Stimulated activated effector memory CD8-positive, alpha-beta T cell treated with anti-CD3 and anti-CD28 coated beads, Interleukin-12 subunit alpha, Interleukin-12 subunit beta, amount 100 ng/mL, for 72 hours (primary cell): ENCODE measurements at regions not wholly inside any gene's neighbourhood (a gene's known extent, or its start where the extent isn't known, plus 50 kb on each side); places are given as distances from the start of the nearest gene placed in this dataset.
A peak's percentile ranks its signal among the peaks of the same experiment; 100 is the strongest.
"Not testable (repeated sequence)": the region's sequence is repeated elsewhere in the genome, so short reads cannot be mapped to it uniquely, and the experiment has no call there.

ENCODE experiments used
- ATAC-seq: fragments of 150-1000 bp; cut with Tn5 transposase; 2 replicates; pipeline ENCODE4 v1.10.0; 2021
- DNase-seq, 2 donors: peaks; one replicate each; pipeline ENCODE4 v3.0.0; 2021 to 2022; ENCODE audit warnings: low spot score in 2 of 2
- H3K27ac Mint-ChIP-seq: one replicate; pipeline ENCODE4 v1.8.0; 2022; ENCODE audit warnings: mild to moderate bottlenecking, mixed read lengths
- H3K36me3 Mint-ChIP-seq: one replicate; pipeline ENCODE4 v1.8.0; 2022; ENCODE audit warnings: mild to moderate bottlenecking, mixed read lengths
- H3K4me1 Mint-ChIP-seq: one replicate; pipeline ENCODE4 v1.8.0; 2022; ENCODE audit warnings: mixed read lengths
- H3K4me3 Mint-ChIP-seq: one replicate; pipeline ENCODE4 v1.8.0; 2022; ENCODE audit warnings: mild to moderate bottlenecking, mixed read lengths
- H3K9me3 Mint-ChIP-seq: one replicate; pipeline ENCODE4 v1.8.0; 2022; ENCODE audit warnings: mixed read lengths

GRCh38 chr14:106287506-106287905, 761.1 kb downstream of the TMEM121 start:
- H3K36me3 Mint-ChIP-seq = no peaks in the 10 kb centered on the region

GRCh38 chr14:106291626-106292025, 765.2 kb downstream of the TMEM121 start:
- DNase-seq (no peak), ATAC-seq (no peak)
- Mint-ChIP-seq H3K4me3 (no peak overlapping the region), H3K4me1 (no peaks in the 10 kb centered on the region), H3K9me3 (no peaks in the 10 kb centered on the region), H3K36me3 (no peaks in the 10 kb centered on the region), H3K27ac (no peak overlapping the region)

More at GRCh38 chr14:106287506-106287905, 761.1 kb downstream of the TMEM121 start:
- H3K4me1 Mint-ChIP-seq = no peaks in the 10 kb centered on the region
- H3K4me3 Mint-ChIP-seq = no peak overlapping the region
- H3K9me3 Mint-ChIP-seq = no peaks in the 10 kb centered on the region
- no peak overlapping the region for H3K27ac Mint-ChIP-seq
- no peak for DNase-seq
- ATAC-seq = no peak

GRCh38 chr14:106294324-106294723, 767.9 kb downstream of the TMEM121 start:
- Mint-ChIP-seq H3K4me1 (no peaks in the 10 kb centered on the region), H3K36me3 (no peaks in the 10 kb centered on the region), H3K4me3 (no peak overlapping the region), H3K27ac (no peak overlapping the region), H3K9me3 (no peaks in the 10 kb centered on the region)
- DNase-seq (no peak), ATAC-seq (peak; percentile 39)

GRCh38 chr14:106300951-106301510, 774.6 kb downstream of the TMEM121 start:
- not testable (repeated sequence) for H3K4me3 Mint-ChIP-seq, DNase-seq, H3K9me3 Mint-ChIP-seq, H3K36me3 Mint-ChIP-seq, H3K4me1 Mint-ChIP-seq
- peak; percentile 34 for ATAC-seq
- peak overlapping the region; percentile 43 for H3K27ac Mint-ChIP-seq

GRCh38 chr14:106301609-106302008, 775.2 kb downstream of the TMEM121 start:
- not testable (repeated sequence) for DNase-seq

GRCh38 chr14:106302661-106303060, 776.3 kb downstream of the TMEM121 start:
- no peaks in the 10 kb centered on the region for H3K36me3 Mint-ChIP-seq
- no peak for ATAC-seq

More at GRCh38 chr14:106301609-106302008, 775.2 kb downstream of the TMEM121 start:
- peak overlapping the region; percentile 43 for H3K27ac Mint-ChIP-seq
- ATAC-seq, H3K4me1 Mint-ChIP-seq, H3K9me3 Mint-ChIP-seq, H3K4me3 Mint-ChIP-seq, H3K36me3 Mint-ChIP-seq: not testable (repeated sequence)

GRCh38 chr14:106304271-106304670, 777.9 kb downstream of the TMEM121 start:
- Mint-ChIP-seq H3K27ac (no peak overlapping the region), H3K36me3 (no peaks in the 10 kb centered on the region), H3K4me3 (no peak overlapping the region), H3K4me1 (peaks cover 18% of the 10 kb centered on the region), H3K9me3 (no peaks in the 10 kb centered on the region)
- no peak for DNase-seq
- ATAC-seq = no peak

More at GRCh38 chr14:106302661-106303060, 776.3 kb downstream of the TMEM121 start:
- Mint-ChIP-seq H3K9me3 (no peaks in the 10 kb centered on the region), H3K4me1 (peaks cover 10% of the 10 kb centered on the region), H3K27ac (no peak overlapping the region), H3K4me3 (no peak overlapping the region)
- DNase-seq = no peak

GRCh38 chr14:106308839-106309389, 782.5 kb downstream of the TMEM121 start:
- ATAC-seq = peak; percentile 99
- Mint-ChIP-seq H3K36me3 (no peaks in the 10 kb centered on the region), H3K4me1 (peaks cover 10% of the 10 kb centered on the region), H3K4me3 (no peak overlapping the region), H3K27ac (no peak overlapping the region), H3K9me3 (no peaks in the 10 kb centered on the region)
- peak; percentile 95 to 96 for DNase-seq

GRCh38 chr14:106309423-106309822, 783.0 kb downstream of the TMEM121 start:
- Mint-ChIP-seq H3K4me1 (peaks cover 10% of the 10 kb centered on the region), H3K36me3 (no peaks in the 10 kb centered on the region), H3K4me3 (no peak overlapping the region), H3K27ac (no peak overlapping the region), H3K9me3 (no peaks in the 10 kb centered on the region)
- ATAC-seq = no peak
- DNase-seq = no peak

GRCh38 chr14:106315436-106315835, 789.1 kb downstream of the TMEM121 start:
- Mint-ChIP-seq H3K4me1 (no peaks in the 10 kb centered on the region), H3K36me3 (no peaks in the 10 kb centered on the region), H3K27ac (no peak overlapping the region), H3K9me3 (no peaks in the 10 kb centered on the region), H3K4me3 (no peak overlapping the region)
- ATAC-seq (peak; percentile 47), DNase-seq (no peak)

GRCh38 chr14:106317593-106317992, 791.2 kb downstream of the TMEM121 start:
- no peaks in the 10 kb centered on the region for H3K9me3 Mint-ChIP-seq
- no peaks in the 10 kb centered on the region for H3K36me3 Mint-ChIP-seq
- no peak for ATAC-seq
- no peak overlapping the region for H3K27ac Mint-ChIP-seq
- DNase-seq = no peak
- no peaks in the 10 kb centered on the region for H3K4me1 Mint-ChIP-seq
- no peak overlapping the region for H3K4me3 Mint-ChIP-seq

- Mint-ChIP-seq H3K27ac (no peak overlapping the region), H3K9me3 (no peaks in the 10 kb centered on the region), H3K4me3 (no peak overlapping the region), H3K4me1 (no peaks in the 10 kb centered on the region), H3K36me3 (no peaks in the 10 kb centered on the region)
- DNase-seq (peak; percentile 48 to 68), ATAC-seq (no peak)
Measured at GRCh38 chr14:106318700-106319099, 792.3 kb downstream of the TMEM121 start.

- not testable (repeated sequence) for H3K9me3 Mint-ChIP-seq, H3K4me1 Mint-ChIP-seq, H3K27ac Mint-ChIP-seq, H3K36me3 Mint-ChIP-seq, ATAC-seq, DNase-seq, H3K4me3 Mint-ChIP-seq
Measured at GRCh38 chr14:106323970-106324369, 797.6 kb downstream of the TMEM121 start.

- no peak overlapping the region for H3K4me3 Mint-ChIP-seq
- DNase-seq = no peak
- no peak overlapping the region for H3K27ac Mint-ChIP-seq
- H3K4me1 Mint-ChIP-seq = no peaks in the 10 kb centered on the region
- no peaks in the 10 kb centered on the region for H3K36me3 Mint-ChIP-seq
- ATAC-seq = no peak
- no peaks in the 10 kb centered on the region for H3K9me3 Mint-ChIP-seq
Measured at GRCh38 chr14:106327234-106327633, 800.9 kb downstream of the TMEM121 start.

GRCh38 chr14:106327702-106328353, 801.4 kb downstream of the TMEM121 start:
- not testable (repeated sequence) for H3K4me1 Mint-ChIP-seq, H3K9me3 Mint-ChIP-seq, DNase-seq, H3K36me3 Mint-ChIP-seq, H3K27ac Mint-ChIP-seq, H3K4me3 Mint-ChIP-seq
- ATAC-seq = peak; percentile 16

GRCh38 chr14:106329243-106329642, 802.9 kb downstream of the TMEM121 start:
- not testable (repeated sequence) for ATAC-seq, DNase-seq, H3K36me3 Mint-ChIP-seq, H3K4me3 Mint-ChIP-seq, H3K27ac Mint-ChIP-seq, H3K4me1 Mint-ChIP-seq, H3K9me3 Mint-ChIP-seq
